ENCODE measurements at regions not wholly inside any gene's neighbourhood (a gene's known extent, or its start where the extent isn't known, plus 50 kb on each side); places are given as distances from the start of the nearest gene placed in this dataset.

DNA sequence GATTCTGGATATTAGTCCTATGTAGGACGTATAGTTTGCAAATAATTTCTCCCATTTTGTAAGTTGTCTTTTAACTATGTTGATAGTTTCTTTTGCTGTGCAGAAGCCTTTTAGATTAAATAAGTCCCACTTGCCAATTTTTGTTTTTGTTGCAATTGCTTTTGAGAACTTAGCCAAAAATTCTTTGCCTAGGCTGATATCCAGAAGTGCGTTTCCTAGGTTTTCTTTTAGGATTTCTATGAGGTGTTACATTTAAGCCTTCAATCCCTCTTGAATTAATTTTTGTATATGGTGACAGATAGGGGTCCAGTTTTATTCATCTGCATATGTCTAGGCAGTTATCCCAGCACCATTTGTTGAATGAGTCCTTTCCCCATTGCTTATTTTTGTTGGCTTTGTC is 264.4 kb upstream of the OR4E1 start:
- no peaks in the 10 kb centered on the region for H3K79me2 ChIP-seq (ENCODE audit: insufficient read depth, low read length)
- H3K4me1 ChIP-seq (ENCODE audit: insufficient read depth, low read length) = no peaks in the 10 kb centered on the region
- H3K9me3 ChIP-seq (ENCODE audit: low read depth, low read length) = no peaks in the 10 kb centered on the region
- no peaks in the 10 kb centered on the region for H3K27me3 ChIP-seq (ENCODE audit: insufficient read depth, low read length)
- H3K36me3 ChIP-seq (ENCODE audit: insufficient read depth, low read length) = no peaks in the 10 kb centered on the region
- H3K27ac ChIP-seq (ENCODE audit: low read depth, low read length) = no peak overlapping the region
- DNase-seq (ENCODE audit: insufficient read length, low spot score, missing footprints) = no peak
- no peak overlapping the region for H3K4me3 ChIP-seq (ENCODE audit: insufficient read depth, low read length)
- TF ChIP-seq, protein P1, sequence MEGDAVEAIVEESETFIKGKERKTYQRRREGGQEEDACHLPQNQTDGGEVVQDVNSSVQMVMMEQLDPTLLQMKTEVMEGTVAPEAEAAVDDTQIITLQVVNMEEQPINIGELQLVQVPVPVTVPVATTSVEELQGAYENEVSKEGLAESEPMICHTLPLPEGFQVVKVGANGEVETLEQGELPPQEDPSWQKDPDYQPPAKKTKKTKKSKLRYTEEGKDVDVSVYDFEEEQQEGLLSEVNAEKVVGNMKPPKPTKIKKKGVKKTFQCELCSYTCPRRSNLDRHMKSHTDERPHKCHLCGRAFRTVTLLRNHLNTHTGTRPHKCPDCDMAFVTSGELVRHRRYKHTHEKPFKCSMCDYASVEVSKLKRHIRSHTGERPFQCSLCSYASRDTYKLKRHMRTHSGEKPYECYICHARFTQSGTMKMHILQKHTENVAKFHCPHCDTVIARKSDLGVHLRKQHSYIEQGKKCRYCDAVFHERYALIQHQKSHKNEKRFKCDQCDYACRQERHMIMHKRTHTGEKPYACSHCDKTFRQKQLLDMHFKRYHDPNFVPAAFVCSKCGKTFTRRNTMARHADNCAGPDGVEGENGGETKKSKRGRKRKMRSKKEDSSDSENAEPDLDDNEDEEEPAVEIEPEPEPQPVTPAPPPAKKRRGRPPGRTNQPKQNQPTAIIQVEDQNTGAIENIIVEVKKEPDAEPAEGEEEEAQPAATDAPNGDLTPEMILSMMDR (IDR thresholded peaks at IDR 0.05; ENCODE audit: extremely low read depth, low read depth, low read length) = no peak
- H4K20me1 ChIP-seq (ENCODE audit: insufficient read depth, low read length) = no peaks in the 10 kb centered on the region
- H3K4me2 ChIP-seq (ENCODE audit: insufficient read depth, low read length) = no peak overlapping the region
- H2AFZ ChIP-seq (ENCODE audit: low read length) = no peak overlapping the region

DNA sequence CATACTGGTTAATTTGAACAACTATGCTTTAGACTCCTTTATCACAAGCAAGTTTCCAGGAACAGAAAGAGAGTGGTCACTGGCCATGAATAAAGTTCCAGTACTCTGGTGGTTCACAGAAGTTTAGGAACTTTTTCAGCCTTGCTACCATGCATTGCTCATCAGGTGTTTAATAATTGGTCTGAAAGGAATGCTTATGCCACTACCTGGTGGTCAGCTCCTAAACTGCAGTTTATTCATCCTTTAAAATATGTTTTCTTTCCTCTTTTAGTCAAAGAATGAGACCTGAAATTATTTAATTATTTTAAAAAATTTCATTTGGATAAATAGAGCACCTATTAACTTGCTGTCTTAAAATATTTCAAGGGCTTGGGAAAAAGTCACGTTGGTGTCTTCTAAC is 260.1 kb upstream of the OR4E1 start:
- Histone ChIP-seq H3K79me2 (ENCODE audit: insufficient read depth, low read length) (no peaks in the 10 kb centered on the region), H4K20me1 (ENCODE audit: insufficient read depth, low read length) (no peaks in the 10 kb centered on the region), H2AFZ (ENCODE audit: low read length) (no peak overlapping the region), H3K27ac (ENCODE audit: low read depth, low read length) (no peak overlapping the region), H3K4me3 (ENCODE audit: insufficient read depth, low read length) (no peak overlapping the region), H3K9me3 (ENCODE audit: low read depth, low read length) (no peaks in the 10 kb centered on the region), H3K4me2 (ENCODE audit: insufficient read depth, low read length) (no peak overlapping the region), H3K36me3 (ENCODE audit: insufficient read depth, low read length) (no peaks in the 10 kb centered on the region), H3K27me3 (ENCODE audit: insufficient read depth, low read length) (no peaks in the 10 kb centered on the region), H3K4me1 (ENCODE audit: insufficient read depth, low read length) (no peaks in the 10 kb centered on the region)
- TF ChIP-seq, protein P1 (IDR thresholded peaks at IDR 0.05; ENCODE audit: extremely low read depth, low read depth, low read length) = no peak
- no peak for DNase-seq (ENCODE audit: insufficient read length, low spot score, missing footprints)

DNA sequence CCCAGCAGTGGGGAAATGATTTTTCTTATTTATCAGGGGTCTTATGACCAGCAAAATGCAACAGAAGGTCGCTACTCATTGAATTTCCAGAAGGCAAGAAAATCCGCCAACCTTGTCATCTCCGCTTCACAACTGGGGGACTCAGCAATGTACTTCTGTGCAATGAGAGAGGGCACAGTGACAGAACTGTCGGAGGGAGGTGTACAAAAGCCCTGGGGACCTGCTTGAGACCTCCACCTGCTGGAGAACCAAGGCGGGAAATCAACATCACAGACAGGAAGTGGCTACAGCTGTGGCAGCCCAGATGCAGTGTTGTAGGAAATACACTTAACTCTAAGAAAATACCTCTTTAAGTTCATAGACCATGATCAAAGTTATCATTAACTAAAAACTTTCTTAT is 250.9 kb upstream of the OR4E1 start:
- DNase-seq (ENCODE audit: insufficient read length, low spot score, missing footprints) = no peak
- Histone ChIP-seq H3K4me3 (ENCODE audit: insufficient read depth, low read length) (no peak overlapping the region), H2AFZ (ENCODE audit: low read length) (no peak overlapping the region), H3K36me3 (ENCODE audit: insufficient read depth, low read length) (no peaks in the 10 kb centered on the region), H3K27me3 (ENCODE audit: insufficient read depth, low read length) (no peaks in the 10 kb centered on the region), H3K4me2 (ENCODE audit: insufficient read depth, low read length) (no peak overlapping the region), H3K79me2 (ENCODE audit: insufficient read depth, low read length) (no peaks in the 10 kb centered on the region), H4K20me1 (ENCODE audit: insufficient read depth, low read length) (no peaks in the 10 kb centered on the region), H3K27ac (ENCODE audit: low read depth, low read length) (no peak overlapping the region), H3K4me1 (ENCODE audit: insufficient read depth, low read length) (no peaks in the 10 kb centered on the region), H3K9me3 (ENCODE audit: low read depth, low read length) (no peaks in the 10 kb centered on the region)
- TF ChIP-seq, protein P1 (IDR thresholded peaks at IDR 0.05; ENCODE audit: extremely low read depth, low read depth, low read length) = no peak

DNA sequence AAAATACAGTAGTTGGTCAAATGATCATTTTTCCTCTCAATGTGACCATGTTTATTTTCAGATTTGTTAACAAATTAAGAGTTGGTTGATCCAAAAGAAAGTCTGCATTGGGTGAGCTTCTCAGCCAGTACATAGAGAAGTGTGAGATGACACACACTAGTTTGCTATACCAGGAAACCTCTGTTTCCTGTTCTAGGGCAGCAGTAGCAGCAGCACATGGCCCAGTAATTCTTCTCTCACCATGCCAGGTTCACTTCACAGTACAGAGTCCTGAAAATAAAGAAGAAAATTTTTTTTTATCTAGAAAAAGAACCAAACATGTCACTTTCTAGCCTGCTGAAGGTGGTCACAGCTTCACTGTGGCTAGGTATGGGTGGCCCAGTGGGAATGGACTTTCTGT is 250.2 kb upstream of the OR4E1 start:
- H3K4me1 ChIP-seq (ENCODE audit: insufficient read depth, low read length) = no peaks in the 10 kb centered on the region
- no peak overlapping the region for H3K4me3 ChIP-seq (ENCODE audit: insufficient read depth, low read length)
- no peaks in the 10 kb centered on the region for H3K36me3 ChIP-seq (ENCODE audit: insufficient read depth, low read length)
- H2AFZ ChIP-seq (ENCODE audit: low read length) = no peak overlapping the region
- TF ChIP-seq, protein P1 (IDR thresholded peaks at IDR 0.05; ENCODE audit: extremely low read depth, low read depth, low read length) = no peak
- no peaks in the 10 kb centered on the region for H4K20me1 ChIP-seq (ENCODE audit: insufficient read depth, low read length)
- H3K9me3 ChIP-seq (ENCODE audit: low read depth, low read length) = no peaks in the 10 kb centered on the region
- H3K27me3 ChIP-seq (ENCODE audit: insufficient read depth, low read length) = no peaks in the 10 kb centered on the region
- H3K79me2 ChIP-seq (ENCODE audit: insufficient read depth, low read length) = no peaks in the 10 kb centered on the region
- H3K27ac ChIP-seq (ENCODE audit: low read depth, low read length) = no peak overlapping the region
- no peak for DNase-seq (ENCODE audit: insufficient read length, low spot score, missing footprints)
- H3K4me2 ChIP-seq (ENCODE audit: insufficient read depth, low read length) = no peak overlapping the region

Data from osteoblast (primary cell).